Lower leg skin (tissue), 3 donors: ENCODE measurements at regions not wholly inside any gene's neighbourhood (a gene's known extent, or its start where the extent isn't known, plus 50 kb on each side); places are given as distances from the start of the nearest gene placed in this dataset.

Source experiments
- CTCF ChIP-seq, 3 donors: fragments of 450-650 bp; IDR thresholded peaks; one replicate each; pipeline ENCODE4 v1.5.1; 2016; ENCODE audit warnings: antibody characterized with exemption in 3 of 3, mild to moderate bottlenecking in 3 of 3, moderate library complexity in 2 of 3
- POLR2A ChIP-seq, 2 donors: fragments of 450-650 bp; IDR thresholded peaks; one replicate each; pipeline ENCODE4 v1.6.1; 2016 to 2017; ENCODE audit warnings: antibody characterized with exemption in 2 of 2, mild to moderate bottlenecking in 1 of 2, moderate library complexity in 1 of 2

DNA sequence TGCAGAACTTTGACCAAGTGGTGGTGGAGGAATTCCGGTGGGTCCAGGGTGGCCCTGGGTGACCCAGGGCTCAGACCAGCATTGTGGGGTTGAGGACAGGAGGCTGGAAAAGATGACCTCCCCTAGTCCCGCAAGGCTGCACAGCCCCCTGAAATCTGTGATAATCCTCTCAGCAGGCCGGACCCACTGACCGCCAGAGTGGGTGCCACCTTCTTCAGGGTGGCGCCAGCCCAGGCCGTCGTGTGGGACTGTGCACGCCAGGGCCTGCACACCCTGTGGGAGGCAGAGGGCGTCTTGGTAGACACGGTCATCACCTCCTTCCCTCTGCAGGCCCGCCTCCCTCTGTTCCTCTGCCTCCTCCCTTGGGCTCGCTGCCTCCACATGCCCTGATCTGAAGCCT is 137.7 kb downstream of the TBC1D2B start:
- TF ChIP-seq POLR2A (IDR thresholded peaks at IDR 0.05) (no peak), CTCF (IDR thresholded peaks at IDR 0.05) (no peak)
